Left hindlimb (tissue), 1 donor: ENCODE measurements at regions not wholly inside any gene's neighbourhood (a gene's known extent, or its start where the extent isn't known, plus 50 kb on each side); places are given as distances from the start of the nearest gene placed in this dataset.

Source experiments
- DNase-seq: peaks from one replicate; pipeline ENCODE4 v3.0.0-alpha.2; 2018

DNA sequence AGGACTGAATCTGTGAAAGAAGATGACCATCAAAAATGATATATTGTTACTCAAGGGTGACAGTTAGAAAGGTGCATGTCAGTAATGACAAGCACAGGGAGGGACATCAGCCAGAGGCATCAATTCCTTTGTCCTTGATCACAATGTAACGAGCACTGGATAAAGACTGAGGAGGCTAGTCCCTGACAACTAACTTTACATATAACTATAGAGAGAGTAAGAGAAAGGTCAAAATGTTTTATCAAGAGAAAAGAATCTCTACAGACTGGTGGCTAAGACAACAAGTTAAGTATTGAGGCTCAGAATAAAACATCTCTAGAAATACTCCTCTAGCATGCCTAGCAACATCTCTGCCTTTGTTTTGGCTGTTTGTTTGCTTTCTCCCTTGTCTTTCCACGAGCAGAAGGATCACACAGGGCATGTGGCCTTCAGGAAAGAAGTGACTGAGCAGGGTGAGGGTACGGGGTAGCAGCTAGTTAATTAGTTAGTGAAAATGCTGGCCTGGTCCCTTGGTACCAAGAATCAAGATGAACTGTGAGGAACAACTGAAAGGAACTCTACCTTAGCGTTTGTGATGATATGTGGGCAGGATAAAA lies 724.1 kb upstream of the MEF2C start:
- DNase-seq: no peak

DNA sequence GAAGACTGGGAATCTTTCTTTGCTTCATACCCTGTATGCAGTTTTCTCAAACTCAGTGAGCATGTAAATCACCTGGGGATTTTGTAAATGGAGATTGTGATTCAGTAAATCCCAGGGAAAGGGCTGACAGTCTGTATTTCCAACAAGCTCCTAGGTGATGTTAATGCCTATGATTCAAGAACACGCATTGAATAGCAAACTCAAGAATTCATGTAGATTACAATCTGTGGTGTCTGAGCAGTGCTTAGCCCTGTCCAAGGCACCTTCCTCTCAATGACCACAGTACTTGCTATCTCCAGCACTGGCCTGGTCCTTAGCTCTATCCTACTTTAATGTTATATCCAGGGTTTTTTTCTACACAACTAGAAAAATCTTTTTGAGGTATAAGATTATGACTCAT lies 721.4 kb upstream of the MEF2C start:
- DNase-seq: no peak

GRCh38 chr5:89601880-89602279 lies 718.9 kb upstream of the MEF2C start:
- no peak for DNase-seq

DNA sequence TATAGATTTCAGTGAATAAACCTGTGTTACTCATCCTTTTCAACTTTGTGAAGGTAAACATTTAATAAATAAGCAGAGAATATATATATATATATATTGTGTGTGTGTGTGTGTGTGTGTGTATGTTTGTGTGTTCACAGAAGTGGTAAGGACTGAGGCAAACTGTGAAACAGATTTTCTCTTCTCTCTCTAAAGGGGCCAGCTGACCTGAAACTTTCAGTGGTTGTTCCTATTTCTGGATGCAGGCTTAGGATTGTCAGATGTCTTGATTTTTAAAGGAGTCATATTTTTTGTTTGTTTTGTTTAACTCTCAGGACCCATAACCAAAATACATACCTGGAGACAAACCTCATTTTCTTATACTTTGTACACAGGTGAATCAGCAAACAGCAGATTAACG lies 714.9 kb upstream of the MEF2C start:
- DNase-seq: no peak

DNA sequence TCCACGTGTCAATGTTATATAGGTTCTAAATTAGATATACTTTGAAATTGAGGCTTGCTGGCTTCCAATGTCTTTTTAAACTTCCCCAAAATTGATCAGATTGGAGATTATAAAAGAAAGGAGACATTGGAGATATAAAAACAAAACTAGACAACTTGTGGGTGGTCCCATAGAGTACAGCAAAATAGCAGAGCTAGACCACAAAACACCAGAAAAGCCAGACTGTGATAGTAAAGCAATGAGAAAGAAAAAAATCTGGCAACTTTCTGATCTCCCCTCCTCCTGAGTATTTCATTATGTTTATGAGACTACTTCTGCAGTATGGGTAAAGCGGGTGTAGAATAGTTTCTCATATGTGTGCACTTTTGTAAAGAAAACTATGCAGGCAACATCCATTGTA lies 713.8 kb upstream of the MEF2C start:
- DNase-seq: no peak

DNA sequence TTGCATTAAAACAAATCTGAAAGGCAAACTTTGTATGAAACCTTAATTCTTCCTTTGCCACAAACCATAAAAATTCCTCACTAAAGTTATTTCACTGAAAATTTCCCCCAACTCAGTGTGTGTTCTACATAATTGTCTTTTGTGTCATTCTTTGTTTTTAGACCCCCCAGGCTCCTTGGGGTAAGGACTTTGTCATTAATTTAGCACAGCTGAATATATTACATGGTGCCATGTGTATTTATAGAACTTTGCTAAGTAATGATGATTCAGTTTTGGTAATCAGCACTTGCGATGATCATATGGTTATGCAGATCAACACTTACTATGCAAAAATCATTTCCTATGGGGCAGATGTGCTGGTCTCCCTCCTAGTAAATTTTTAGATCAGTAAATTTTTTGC lies 712.1 kb upstream of the MEF2C start:
- no peak for DNase-seq

DNA sequence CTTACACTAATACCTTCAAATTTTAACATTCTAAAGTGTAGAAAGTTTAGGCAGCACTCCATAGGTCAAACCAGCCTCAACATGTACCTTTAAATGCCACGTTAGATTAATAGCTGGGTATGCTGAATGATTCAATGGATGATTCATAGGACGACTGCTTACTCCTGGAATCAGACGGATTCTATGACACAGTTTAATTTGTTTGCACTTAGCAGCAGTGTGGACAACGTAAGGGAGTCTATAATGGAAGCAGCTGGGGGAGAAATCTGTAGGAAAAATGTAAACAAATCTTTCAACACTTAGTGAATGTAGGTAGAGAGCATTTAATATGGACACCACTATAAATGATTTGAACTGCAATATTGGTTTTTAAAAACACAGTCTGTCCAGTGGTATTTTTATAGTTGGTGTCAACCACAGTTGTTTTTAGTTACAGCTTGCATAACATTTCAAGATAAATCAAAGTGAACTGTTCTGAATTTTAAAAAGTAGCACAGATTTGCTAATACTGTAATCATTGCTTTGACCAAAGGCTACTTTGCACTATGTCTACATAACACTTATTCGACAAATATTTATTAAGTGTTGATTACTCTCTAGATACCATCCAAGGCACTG lies 701.5 kb upstream of the MEF2C start:
- no peak for DNase-seq

- DNase-seq: no peak
These were observed 700.5 kb upstream of the MEF2C start for GRCh38 chr5:89583534-89583933.

DNA sequence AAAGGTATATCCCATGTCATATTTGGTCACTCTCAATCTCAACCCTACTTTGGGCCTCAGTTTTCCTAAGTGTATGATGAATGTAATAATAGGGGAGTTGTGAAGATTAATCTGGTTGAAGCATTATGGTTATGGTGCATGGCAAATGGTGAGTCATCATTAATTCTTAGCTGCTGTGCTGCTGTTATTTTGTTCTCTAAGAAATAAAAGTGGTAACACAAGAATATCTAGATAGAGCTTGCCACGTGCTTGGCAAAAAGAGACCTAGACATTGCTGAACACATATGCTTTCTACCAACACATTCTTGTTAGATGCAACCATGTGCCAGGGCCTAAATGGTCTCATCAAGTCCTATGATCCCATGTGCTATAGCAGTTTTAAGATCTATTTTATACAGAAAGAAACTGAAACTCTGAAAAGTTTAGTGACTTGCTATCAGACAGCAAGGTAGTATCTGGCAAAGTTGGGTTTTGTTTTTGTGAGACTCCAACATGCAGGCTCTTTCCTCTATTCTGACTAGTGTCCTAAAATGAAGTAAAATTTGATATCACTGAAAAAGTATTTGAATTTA lies 699.9 kb upstream of the MEF2C start:
- DNase-seq: no peak

- no peak for DNase-seq
These were observed 698.0 kb upstream of the MEF2C start for GRCh38 chr5:89580976-89581375.

DNA sequence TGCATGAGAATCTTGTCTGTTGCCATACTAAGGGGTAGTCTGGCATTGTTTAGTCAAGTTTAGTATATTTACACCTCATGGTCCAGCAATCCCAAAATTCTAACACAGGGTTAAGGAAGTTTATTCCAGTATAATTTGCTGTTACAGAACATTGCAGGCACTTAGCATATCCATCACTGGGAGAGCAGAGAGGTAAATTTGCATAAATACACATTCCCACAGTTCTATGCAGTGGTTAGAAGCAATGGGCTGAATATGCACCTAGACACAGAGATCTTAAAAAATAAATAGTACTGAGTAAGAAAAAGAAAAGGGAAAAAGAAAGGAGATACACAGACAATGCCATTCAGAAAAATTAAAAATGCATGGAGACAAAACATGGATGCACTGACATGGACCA lies 692.3 kb upstream of the MEF2C start:
- DNase-seq: no peak

DNA sequence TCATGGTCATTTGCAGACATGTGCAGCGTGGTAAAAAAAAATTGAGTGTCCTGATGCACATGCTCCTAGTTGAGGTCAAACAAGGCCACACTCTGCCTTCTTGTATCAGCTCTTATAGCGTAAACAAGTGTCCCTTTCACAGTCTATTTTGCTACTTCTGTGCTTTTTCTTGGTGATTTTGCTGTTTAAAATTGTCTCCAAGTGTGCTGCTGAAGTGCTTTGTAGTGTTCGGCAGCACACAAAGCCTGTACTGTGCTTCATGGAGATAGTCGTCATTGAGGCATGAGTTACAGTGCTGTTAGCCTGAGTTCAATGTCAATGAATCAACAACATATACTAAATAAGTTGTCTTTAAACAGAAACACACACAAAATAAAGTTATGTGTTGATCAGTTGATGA lies 690.4 kb upstream of the MEF2C start:
- DNase-seq: no peak

- no peak for DNase-seq
These were observed 689.7 kb upstream of the MEF2C start for GRCh38 chr5:89572696-89573095.

DNA sequence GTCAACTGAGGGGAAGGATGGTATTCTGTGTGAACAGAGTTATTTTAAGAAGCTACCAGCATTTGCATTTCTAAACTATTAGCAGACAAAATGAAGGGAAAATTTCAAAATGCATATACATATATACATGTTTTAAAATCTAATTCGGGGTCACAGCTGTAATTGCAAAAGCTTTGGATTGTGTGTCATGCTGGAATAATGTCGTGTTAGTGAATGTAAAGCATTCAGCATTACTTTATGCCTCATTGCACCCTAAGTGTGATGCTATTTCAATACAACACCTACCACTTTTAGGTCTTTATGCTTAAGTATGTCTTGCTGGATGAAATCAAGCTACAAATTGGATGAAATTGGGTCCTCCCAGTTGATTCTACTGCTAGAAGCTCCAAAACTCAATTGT lies 687.6 kb upstream of the MEF2C start:
- DNase-seq: no peak

- DNase-seq: no peak
These were observed 683.4 kb upstream of the MEF2C start for GRCh38 chr5:89566340-89566739.

- DNase-seq: no peak
These were observed 677.7 kb upstream of the MEF2C start for GRCh38 chr5:89560696-89561095.

DNA sequence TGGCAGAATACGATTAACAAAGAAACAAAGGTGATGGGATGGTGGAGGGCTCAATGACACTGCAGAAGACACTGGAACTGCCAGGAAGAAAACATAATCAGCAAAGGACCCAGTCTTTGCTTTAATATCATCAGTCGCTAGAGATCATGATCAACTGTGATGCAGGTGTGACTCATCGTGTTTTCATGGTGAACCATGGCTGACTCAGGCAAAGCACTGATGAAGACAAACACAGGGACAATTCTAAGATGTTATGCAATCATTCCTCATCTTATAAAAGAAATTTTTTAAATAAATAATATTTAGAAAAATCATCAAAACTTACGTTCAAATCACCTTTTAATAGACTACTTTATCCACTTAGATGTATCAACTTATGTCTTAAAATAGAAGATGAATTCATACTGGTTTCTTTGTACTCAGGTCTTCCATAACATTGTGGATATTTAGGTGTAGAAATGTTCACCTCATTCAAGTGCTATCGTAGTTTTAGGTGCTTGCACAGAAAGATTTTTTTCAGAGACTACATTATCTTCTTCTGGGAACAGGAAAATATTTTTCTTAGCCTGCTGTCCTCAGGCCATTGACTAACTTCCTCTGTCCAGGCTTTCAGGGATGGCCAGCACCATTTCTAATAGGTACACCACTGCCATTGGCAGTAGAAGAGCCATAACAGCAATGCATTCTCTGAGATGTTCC lies 673.4 kb upstream of the MEF2C start:
- DNase-seq: no peak

- no peak for DNase-seq
These were observed 663.7 kb upstream of the MEF2C start for GRCh38 chr5:89546657-89547056.

DNA sequence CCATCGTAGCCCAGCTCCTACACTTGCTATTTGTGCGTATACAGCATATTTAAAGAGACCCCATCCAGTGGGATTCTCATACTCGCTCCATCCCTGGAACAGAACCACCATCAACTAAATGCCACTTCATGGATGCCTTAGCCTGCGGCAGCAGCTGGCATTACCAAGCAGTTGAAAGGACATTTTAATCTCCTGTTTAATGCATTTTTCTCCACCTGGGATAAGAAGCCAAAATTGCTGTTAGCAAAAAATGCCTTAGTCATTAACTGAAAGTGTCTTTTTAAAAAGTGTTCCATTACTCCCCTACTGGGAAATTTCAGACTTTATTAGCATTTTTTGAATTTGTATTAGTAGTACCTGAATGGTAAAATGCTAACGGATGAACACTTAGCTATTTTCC lies 662.6 kb upstream of the MEF2C start:
- DNase-seq: no peak

GRCh38 chr5:89545076-89545475 lies 662.1 kb upstream of the MEF2C start:
- no peak for DNase-seq

GRCh38 chr5:89542736-89543135 lies 659.8 kb upstream of the MEF2C start:
- no peak for DNase-seq

DNA sequence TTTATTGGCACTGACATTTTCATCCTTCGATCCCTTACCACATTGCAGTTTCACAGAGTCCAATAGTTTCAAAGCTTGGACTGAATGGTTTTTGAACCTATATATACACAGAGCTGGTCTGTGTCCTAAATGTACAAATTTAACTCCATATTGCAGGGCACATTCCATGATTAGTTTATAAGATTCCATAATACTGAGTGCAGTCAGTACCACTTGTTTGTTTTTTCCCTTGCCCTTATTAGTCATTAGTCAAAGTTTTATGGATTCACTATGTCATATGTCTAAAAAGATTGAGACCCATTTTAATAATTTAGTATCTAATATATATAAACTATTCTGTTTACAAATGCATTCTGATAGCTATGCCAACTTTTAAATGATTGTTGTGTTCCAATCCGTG lies 654.8 kb upstream of the MEF2C start:
- no peak for DNase-seq

GRCh38 chr5:89536020-89536419 lies 653.0 kb upstream of the MEF2C start:
- DNase-seq: no peak

- no peak for DNase-seq
These were observed 652.4 kb upstream of the MEF2C start for GRCh38 chr5:89535411-89535810.
